ENCODE measurements at regions not wholly inside any gene's neighbourhood (a gene's known extent, or its start where the extent isn't known, plus 50 kb on each side); places are given as distances from the start of the nearest gene placed in this dataset.

GRCh38 chr21:35134309-35134708, 85.2 kb upstream of the RUNX1 start:
- peaks cover 0 to 2% (median under 1%) of the 10 kb centered on the region in 7 donors for H3K9me3 Mint-ChIP-seq
- Histone ChIP-seq H3K27me3 (ENCODE audit: control insufficient read depth in 2 of 2, insufficient read depth in 2 of 2, low read length in 2 of 2) (no peaks in the 10 kb centered on the region), H3K9ac (ENCODE audit: insufficient read depth, low read length, poor library complexity, severe bottlenecking) (no peak overlapping the region), H3K27ac (ENCODE audit: low read depth in 1 of 2, low read length in 2 of 2) (no peak overlapping the region), H3K9me3 (replicated peaks in 1 of 2; ENCODE audit: control insufficient read depth in 1 of 2, insufficient read depth in 1 of 2, low read length in 2 of 2) (no peaks in the 10 kb centered on the region), H3K4me1 (ENCODE audit: control insufficient read depth in 1 of 2, insufficient read depth in 2 of 2, low read length in 2 of 2) (no peaks in the 10 kb centered on the region), H3K4me3 (replicated peaks in 1 of 3; ENCODE audit: low read depth in 2 of 3, low read length in 3 of 3) (no peak overlapping the region), H3K79me2 (ENCODE audit: insufficient read depth, low read length) (no peaks in the 10 kb centered on the region), H3K4me2 (replicated peaks; ENCODE audit: extremely low read depth, low read length, poor library complexity, severe bottlenecking) (no peak overlapping the region), H3K36me3 (replicated peaks in 1 of 2; ENCODE audit: control insufficient read depth in 1 of 2, insufficient read depth in 2 of 2, low read length in 2 of 2) (no peaks in the 10 kb centered on the region), H4K20me1 (ENCODE audit: insufficient read depth, low read length) (no peaks in the 10 kb centered on the region), H2AFZ (ENCODE audit: insufficient read depth, low read depth, low read length, poor library complexity, severe bottlenecking) (no peak overlapping the region)
- H3K4me1 Mint-ChIP-seq = peaks cover 3% of the 10 kb centered on the region
- TF ChIP-seq CTCF (IDR thresholded peaks at IDR 0.05) = no peak
- intact Hi-C loops (cut with micrococcal nuclease) = no loop called here
- H3K27me3 Mint-ChIP-seq (ENCODE audit: low read depth in 3 of 3) = peaks cover 0 to 8% (median 5%) of the 10 kb centered on the region in 3 donors
- no peak for DNase-seq
- H3K27ac Mint-ChIP-seq = peak overlapping the region in 2 of 7 donors; percentile 13 to 60
- H3K4me3 Mint-ChIP-seq = no peak overlapping the region
- H3K36me3 Mint-ChIP-seq = no peaks in the 10 kb centered on the region
- WGBS (ENCODE audit: insufficient coverage) = no CpG with 5 or more reads among the region's 2 CpGs

DNA sequence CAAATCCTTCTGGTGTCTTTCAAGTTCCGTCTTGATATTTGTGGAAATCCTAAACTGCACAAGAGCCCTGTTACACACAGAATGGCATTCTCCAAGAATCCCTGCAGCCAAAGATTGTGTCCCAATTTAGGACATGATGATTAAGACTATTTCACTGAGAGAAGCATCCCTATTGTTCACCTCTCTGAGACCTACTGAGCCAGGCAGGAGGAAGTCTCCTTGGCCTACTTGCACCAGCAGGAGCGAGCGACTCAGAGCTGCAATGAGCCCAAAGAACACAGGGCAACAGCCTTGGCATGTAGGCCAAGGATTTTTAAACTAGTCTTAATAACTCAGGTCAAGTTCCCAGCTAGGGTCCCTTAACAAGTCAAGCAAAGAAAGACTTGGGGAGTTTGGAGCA, 79.4 kb upstream of the RUNX1 start:
- no peak for DNase-seq
- H3K4me1 ChIP-seq (ENCODE audit: control insufficient read depth in 1 of 2, insufficient read depth in 2 of 2, low read length in 2 of 2) = no peaks in the 10 kb centered on the region
- 100% methylated on average over 2 of the region's 3 CpGs for WGBS (ENCODE audit: insufficient coverage)
- H3K27me3 ChIP-seq (ENCODE audit: control insufficient read depth in 2 of 2, insufficient read depth in 2 of 2, low read length in 2 of 2) = no peaks in the 10 kb centered on the region
- H3K27ac Mint-ChIP-seq = no peak overlapping the region
- no peaks in the 10 kb centered on the region for H3K36me3 ChIP-seq (replicated peaks in 1 of 2; ENCODE audit: control insufficient read depth in 1 of 2, insufficient read depth in 2 of 2, low read length in 2 of 2)
- no peaks in the 10 kb centered on the region for H4K20me1 ChIP-seq (ENCODE audit: insufficient read depth, low read length)
- no peak overlapping the region for H3K4me3 ChIP-seq (replicated peaks in 1 of 3; ENCODE audit: low read depth in 2 of 3, low read length in 3 of 3)
- H3K9ac ChIP-seq (ENCODE audit: insufficient read depth, low read length, poor library complexity, severe bottlenecking) = no peak overlapping the region
- no peak overlapping the region for H2AFZ ChIP-seq (ENCODE audit: insufficient read depth, low read depth, low read length, poor library complexity, severe bottlenecking)
- H3K9me3 ChIP-seq (replicated peaks in 1 of 2; ENCODE audit: control insufficient read depth in 1 of 2, insufficient read depth in 1 of 2, low read length in 2 of 2) = peaks cover 0 to 3% of the 10 kb centered on the region in 2 donors
- no peak overlapping the region for H3K27ac ChIP-seq (ENCODE audit: low read depth in 1 of 2, low read length in 2 of 2)
- no peak overlapping the region for H3K4me3 Mint-ChIP-seq
- H3K79me2 ChIP-seq (ENCODE audit: insufficient read depth, low read length) = no peaks in the 10 kb centered on the region
- TF ChIP-seq CTCF (IDR thresholded peaks at IDR 0.05) = no peak
- H3K9me3 Mint-ChIP-seq = peaks cover 7 to 19% (median 15%) of the 10 kb centered on the region in 7 donors
- H3K27me3 Mint-ChIP-seq (ENCODE audit: low read depth in 3 of 3) = peaks cover 0 to 2% (median 1%) of the 10 kb centered on the region in 3 donors
- intact Hi-C loops (cut with micrococcal nuclease) = no loop called here
- H3K36me3 Mint-ChIP-seq = no peaks in the 10 kb centered on the region
- no peaks in the 10 kb centered on the region for H3K4me1 Mint-ChIP-seq
- no peak overlapping the region for H3K4me2 ChIP-seq (replicated peaks; ENCODE audit: extremely low read depth, low read length, poor library complexity, severe bottlenecking)

Measured in CD14-positive monocyte (primary cell).